OCI-LY3 (cell line): ENCODE measurements at regions not wholly inside any gene's neighbourhood (a gene's known extent, or its start where the extent isn't known, plus 50 kb on each side); places are given as distances from the start of the nearest gene placed in this dataset.

Experiments
- CTCF ChIP-seq: fragments of 200-600, 300-600 bp; sonication (generic); IDR thresholded peaks from 2 replicates; pipeline ENCODE4 v1.5.1; 2014; ENCODE audit warnings: antibody characterized with exemption, low read length, low read depth
- EZH2phosphoT487 ChIP-seq: fragments of 200-600 bp; shearing (Covaris generic); IDR thresholded peaks from 2 replicates; pipeline ENCODE4 v1.6.1; 2018; ENCODE audit warnings: antibody characterized with exemption, mixed run types, low read depth

DNA sequence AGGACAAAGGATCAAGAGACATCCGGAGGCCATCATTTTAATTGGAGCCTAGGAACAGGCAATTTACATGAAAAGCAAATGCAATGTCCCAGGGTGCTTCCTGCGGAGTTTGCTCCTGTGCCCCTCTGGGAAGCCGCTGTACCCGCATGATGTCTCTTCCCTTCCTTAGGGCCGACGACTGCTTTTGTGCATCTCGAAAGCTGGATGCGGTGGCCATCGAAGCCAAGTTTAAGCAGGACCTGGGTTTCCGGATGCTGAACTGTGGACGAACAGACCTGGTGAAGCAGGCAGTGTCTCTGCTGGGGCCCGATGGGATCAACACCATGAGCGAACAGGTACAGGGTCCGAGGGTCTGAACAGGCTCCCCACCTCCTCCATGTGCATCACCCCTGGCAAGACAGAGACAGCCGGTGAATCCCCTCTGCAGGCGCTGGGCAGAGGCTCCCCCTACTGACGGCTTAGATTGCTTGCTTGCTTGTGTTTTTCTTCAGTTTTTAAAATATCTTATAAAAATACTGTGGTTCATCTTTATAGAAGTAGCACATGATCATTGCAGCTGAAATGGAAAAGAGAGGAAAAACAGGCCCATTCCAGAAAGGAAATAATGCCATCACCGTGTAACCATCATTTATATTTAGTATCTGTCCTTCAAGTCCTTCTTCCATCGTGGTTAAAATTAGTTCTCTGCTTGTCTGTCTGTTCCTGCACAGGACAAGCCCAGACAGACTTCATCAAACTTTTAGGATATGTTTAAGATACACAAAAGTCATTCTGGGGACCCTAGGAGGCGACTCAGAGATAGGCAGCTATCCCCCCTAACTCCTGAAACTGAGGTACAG lies 75.4 kb upstream of the PWP1 start:
- peak; percentile 70 for TF ChIP-seq CTCF
- TF ChIP-seq EZH2phosphoT487 = no peak
